ENCODE measurements at regions not wholly inside any gene's neighbourhood (a gene's known extent, or its start where the extent isn't known, plus 50 kb on each side); places are given as distances from the start of the nearest gene placed in this dataset.
"Not testable (repeated sequence)": the region's sequence is repeated elsewhere in the genome, so short reads cannot be mapped to it uniquely, and the experiment has no call there.

- not testable (repeated sequence) for DNase-seq (ENCODE audit: low spot score)
Measured at GRCh38 chr21:28472543-28472942, 520.1 kb downstream of the LTN1 start.

DNA sequence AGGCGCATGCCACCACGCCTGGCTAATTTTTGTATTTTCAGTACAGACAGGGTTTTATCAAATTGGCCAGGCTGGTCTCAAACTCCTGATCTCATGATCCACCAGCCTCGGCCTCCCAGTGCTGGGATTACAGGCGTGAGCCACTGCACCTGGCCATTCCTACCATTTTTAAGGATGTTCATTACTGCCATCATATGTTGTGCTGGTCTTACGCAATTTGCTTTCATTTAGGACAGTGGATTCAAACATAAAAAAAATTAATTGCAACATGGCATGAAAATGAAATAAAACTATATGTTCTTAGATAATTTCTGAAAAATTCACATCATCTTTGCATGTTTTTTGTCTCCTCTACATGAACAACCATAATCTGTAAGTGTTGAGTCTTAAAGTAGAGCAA, 527.7 kb downstream of the LTN1 start:
- DNase-seq (ENCODE audit: low spot score): no peak

DNA sequence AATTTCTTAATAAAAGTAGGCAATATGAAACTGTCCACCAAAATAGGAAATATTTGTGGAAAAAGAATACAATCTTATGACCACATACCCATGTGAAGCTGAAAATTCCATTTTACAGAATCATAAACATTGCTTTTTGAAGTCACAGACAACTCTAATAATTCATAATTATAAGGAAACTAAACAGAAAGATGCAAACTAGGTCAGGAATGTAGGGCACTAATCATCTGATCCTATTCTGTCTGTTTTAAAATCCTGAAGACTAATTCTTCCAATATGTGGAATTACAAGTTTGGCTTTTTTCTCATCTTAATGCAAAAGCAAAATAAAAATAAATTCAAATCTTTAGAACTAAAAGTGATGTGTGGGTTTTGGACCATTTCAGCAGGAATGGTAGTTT, 528.6 kb downstream of the LTN1 start:
- DNase-seq (ENCODE audit: low spot score): no peak

DNA sequence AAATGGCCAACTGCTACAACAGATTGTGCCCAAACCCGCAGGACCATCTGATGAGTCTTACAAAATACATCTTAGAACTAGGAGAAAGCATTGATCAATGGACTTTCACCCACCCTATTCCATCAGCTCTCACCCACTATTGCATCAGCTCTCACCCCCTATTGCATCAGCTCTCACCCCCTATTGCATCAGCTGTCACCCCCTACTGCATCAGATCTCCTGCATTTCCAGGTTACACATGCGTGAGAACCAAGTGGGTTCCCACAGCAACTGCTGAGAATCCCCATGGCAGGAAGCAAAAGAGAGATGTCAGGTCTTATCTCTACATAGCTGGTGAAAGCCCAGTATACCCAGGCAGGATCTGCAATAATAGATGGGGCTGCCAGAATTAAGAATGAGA, 533.5 kb downstream of the LTN1 start:
- DNase-seq (ENCODE audit: low spot score): no peak

- DNase-seq (ENCODE audit: low spot score): no peak
Measured at GRCh38 chr21:28458446-28458845, 534.2 kb downstream of the LTN1 start.

DNA sequence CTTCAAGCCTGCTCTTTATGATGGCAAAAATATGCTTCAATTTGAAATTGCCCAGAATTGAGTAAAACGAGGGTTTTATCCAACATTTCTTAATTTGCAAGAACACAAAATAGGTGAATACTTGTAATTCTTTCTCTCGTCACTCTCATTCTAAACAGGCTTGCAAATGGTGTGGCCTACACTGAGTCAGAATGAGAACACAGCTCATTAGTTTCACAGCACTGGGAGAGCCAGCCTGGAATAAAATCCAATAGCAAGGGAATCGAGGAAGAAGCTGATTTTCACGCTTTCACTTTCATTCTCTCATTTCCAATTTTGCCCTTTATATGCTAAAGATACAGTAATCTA, 537.5 kb downstream of the LTN1 start:
- DNase-seq (ENCODE audit: low spot score): peak; percentile 24

DNA sequence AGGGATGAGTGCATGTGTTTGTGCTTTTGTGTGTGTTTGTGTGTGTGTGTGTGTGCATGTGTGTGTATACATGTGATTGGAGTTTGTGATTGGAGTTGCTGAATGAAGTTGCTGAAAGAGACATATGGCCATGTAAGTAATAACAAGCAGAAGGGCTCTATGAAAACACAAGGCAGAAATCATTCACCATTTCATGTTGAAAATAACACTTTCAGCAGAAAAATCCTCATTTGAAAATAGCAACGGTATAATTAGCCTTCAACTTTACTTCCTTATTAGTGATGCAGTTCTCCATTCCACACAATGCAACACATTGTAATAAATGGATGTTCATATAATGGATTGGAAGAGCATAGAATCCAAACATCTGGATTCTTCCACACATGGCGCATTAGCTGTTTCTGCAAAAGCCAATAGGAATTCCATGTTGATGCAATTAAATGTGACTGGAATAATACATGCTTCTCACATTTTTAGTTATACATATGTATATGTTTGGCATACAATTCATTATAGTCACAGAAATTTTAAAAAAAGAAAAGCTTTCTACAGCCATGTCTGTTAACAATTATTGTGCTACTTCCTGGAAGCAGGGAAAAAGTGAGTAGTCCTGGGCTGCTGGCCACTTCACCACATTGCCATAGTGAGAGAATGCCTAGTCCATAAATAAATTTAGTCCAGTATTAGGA, 538.0 kb downstream of the LTN1 start:
- no peak for DNase-seq (ENCODE audit: low spot score)

GRCh38 chr21:28447462-28447861, 545.2 kb downstream of the LTN1 start:
- DNase-seq (ENCODE audit: low spot score): no peak

GRCh38 chr21:28445141-28445830, 547.4 kb downstream of the LTN1 start:
- DNase-seq (ENCODE audit: low spot score): no peak

- DNase-seq (ENCODE audit: low spot score): no peak
Measured at GRCh38 chr21:28444557-28444956, 548.1 kb downstream of the LTN1 start.

- DNase-seq (ENCODE audit: low spot score): no peak
Measured at GRCh38 chr21:28444111-28444510, 548.6 kb downstream of the LTN1 start.

- no peak for DNase-seq (ENCODE audit: low spot score)
Measured at GRCh38 chr21:28442624-28443023, 550.1 kb downstream of the LTN1 start.

DNA sequence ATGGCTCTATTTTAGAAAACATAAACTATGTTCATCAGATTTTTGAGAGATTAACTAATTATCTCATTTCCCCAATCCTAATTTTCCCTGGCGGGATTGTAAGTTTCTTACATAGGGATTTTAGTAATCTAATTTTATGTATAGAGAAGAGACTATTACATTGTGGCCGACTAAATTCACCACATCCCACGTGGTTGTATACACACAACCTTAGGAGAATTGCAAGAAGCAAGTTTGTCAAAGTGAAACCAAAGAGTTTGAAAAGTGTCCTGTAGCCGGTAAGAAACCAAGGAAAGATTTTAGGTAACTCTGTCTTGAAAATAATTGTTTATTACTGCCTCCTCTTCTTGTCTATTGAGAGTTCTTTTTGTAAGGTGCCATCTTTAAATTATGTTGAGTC, 550.6 kb downstream of the LTN1 start:
- no peak for DNase-seq (ENCODE audit: low spot score)

DNA sequence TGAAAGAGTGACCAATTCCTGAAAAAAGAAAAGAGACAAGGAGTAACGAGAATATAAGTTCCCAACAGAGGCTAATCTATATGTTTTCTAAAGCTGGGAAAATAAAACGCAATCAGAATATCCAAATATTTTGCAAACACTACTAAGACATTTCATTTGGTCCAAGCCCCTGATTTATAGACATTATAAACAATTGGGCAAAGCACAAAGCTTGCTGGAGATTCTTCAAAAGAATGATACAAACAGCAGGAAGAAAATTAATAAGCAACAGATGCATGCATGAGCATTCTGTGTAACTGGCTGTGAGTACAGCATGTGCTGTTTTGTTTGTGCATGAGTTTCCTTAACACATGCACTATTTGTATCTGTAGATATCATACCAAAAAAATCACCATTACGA, 552.9 kb downstream of the LTN1 start:
- DNase-seq (ENCODE audit: low spot score): no peak

GRCh38 chr21:28439251-28439650, 553.4 kb downstream of the LTN1 start:
- DNase-seq (ENCODE audit: low spot score): no peak

DNA sequence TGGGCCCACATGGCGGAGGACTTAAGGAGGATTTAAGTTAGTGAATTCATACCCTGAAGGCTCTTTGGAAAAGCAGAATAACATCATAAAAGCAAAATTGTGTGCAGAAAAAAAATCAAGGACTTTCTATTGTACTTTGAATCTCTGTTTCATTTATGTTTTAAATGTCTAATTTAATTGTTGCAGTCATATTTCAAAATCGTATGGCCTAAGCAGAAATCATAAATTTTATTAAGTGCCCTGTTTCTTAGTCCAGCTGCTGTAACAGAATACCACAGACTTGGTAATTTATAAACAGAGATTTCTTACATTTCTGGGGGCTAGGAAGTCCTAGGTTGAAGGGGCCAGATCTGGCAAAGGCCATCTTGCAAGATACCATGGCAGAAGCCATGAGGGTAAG, 555.6 kb downstream of the LTN1 start:
- no peak for DNase-seq (ENCODE audit: low spot score)

DNA sequence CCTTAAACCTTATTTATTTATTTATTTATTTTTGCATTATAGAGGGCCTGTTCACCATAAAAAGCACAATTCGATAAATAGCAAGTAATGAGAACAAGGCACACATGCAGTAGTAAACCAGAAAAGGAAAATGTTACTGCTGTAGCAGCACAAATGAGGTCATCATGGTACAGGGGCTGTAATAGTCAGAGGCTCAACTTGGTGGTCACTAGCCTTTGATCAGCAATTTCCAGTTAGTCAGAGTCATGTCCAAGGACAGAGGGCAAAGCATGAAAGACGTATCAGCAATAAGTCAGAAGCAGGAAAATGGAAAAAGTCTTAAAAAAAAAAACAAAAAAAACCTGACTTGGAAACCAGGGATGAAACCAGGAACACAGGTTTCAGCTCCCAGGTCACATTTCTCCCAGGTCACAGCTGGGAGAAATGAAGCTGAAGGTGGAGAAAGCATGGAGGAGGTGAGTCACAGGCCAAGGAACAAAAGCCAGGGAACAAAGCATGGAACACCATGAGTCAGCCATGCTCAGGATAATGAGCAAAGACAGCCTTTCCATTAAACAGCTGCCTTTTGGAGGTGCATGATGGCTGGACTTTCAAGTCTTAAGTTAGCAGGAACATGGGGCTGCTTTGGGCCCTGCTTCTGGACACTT, 556.3 kb downstream of the LTN1 start:
- peak; percentile 77 for DNase-seq (ENCODE audit: low spot score)

DNA sequence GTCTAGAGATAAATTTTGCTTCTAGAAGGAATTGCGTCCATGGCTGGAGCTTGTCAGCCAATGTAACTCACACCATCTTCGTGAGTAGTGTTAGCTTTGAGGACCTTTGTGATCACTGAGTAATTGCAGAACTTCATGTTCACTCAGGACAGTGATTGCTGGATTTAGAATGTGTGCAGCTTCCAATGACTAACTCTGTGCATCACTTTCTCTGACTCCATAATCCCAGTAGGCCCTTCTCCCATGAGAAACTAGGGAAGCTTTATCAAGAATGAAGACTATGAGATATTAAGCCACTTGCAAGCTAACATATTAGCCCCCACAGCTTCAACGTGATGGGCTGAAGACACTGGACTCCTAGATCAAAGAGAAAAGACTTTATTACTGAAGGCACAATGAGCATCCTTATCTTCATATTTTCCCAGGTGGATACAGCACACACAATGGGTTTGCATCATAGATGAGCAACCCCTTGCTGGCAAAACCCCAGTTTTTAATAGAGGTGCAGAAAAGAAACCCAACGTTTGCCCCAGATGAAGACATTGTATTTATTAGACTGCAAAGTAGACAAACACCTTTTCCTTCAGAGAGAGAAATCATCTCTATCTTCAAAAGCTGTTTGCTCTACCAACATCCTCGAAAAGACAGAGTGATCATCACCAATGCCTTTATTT, 561.0 kb downstream of the LTN1 start:
- no peak for DNase-seq (ENCODE audit: low spot score)

DNA sequence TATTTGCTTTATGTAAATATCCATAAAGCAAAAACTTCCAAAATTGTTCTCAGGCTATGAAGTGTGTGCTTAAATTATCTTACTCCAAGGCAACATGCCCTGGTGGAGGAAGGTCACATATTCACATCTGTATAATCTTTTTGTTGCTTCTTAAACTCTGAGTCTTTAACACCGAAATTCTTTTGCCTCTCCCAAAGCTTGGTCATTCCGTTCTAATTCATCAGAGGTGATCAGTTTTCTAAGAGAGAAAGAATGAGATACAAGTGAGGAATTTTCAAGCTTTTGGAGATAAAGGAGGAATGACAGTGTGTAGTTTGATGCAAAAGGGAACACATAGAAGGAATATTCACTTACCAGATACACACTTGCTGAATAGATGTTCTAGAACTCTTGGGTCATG, 561.7 kb downstream of the LTN1 start:
- DNase-seq (ENCODE audit: low spot score): no peak

DNA sequence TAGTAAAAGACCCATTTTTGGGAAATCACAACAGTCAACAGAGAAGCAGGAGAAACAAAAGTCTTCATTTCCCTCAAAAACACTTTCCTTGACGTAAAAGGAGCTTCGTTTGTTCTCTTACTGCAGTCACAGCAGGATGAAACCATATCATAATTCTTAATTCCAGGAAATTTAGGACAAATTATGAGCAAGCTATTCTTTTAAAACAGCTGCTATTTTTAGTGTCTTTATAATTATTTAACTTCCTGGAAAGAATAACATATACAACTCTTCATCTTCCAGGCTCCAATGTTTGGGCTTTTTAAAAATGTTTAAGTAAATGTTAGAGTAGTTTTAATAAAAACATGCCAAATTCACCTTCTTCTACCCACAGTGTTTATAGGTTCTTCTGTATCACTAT, 563.5 kb downstream of the LTN1 start:
- no peak for DNase-seq (ENCODE audit: low spot score)

- DNase-seq (ENCODE audit: low spot score): peak; percentile 78
Measured at GRCh38 chr21:28427394-28428022, 565.2 kb downstream of the LTN1 start.

DNA sequence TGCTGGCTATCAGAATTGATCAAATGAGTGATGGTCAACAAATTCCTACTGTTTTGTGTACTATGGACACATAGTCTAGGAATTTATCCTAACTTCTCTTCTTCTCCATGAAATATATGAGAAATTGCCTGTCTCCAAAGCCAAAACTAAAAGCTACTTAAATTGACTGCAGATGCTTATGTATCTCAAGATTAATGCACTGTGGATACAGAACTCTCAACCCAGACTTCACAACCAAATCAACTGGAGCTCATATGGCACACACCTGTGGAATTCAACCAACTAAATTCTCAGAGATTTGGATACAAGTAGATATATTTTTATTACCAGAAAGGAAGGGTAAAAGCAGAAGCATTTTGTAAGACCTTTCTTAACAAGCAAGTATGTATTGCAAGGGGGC, 566.1 kb downstream of the LTN1 start:
- no peak for DNase-seq (ENCODE audit: low spot score)

All from A172 (cell line).